Right atrium auricular region (tissue), 2 donors: ENCODE measurements at regions not wholly inside any gene's neighbourhood (a gene's known extent, or its start where the extent isn't known, plus 50 kb on each side); places are given as distances from the start of the nearest gene placed in this dataset.

ENCODE experiments used
- DNase-seq: peaks from one replicate; pipeline ENCODE4 v3.0.0-alpha.2; 2019; ENCODE audit warnings: low spot score
- H3K27ac ChIP-seq, 2 donors: fragments of 200-600 bp; sonication (generic); 1 replicate in 1 of 2; 2 replicates in 1 of 2; pipeline ENCODE4 v1.5.1; 2016 to 2019
- H3K27me3 ChIP-seq, 2 donors: fragments of 200-600 bp; sonication (generic); one replicate each; pipeline versions ENCODE4 v1.5.1 to v1.6.0; 2017 to 2019
- H3K36me3 ChIP-seq: fragments of 200-600 bp; sonication (generic); one replicate; pipeline ENCODE4 v1.5.1; 2016
- H3K4me1 ChIP-seq, 2 donors: fragments of 200-600 bp; sonication (generic); one replicate each; pipeline versions ENCODE4 v1.5.1 to v1.6.0; 2017 to 2019
- H3K4me3 ChIP-seq, 2 donors: fragments of 200-600 bp; sonication (generic); 1 replicate in 1 of 2; 2 replicates in 1 of 2; pipeline ENCODE4 v1.5.1; 2017 to 2019; ENCODE audit warnings: mild to moderate bottlenecking in 1 of 2, moderate library complexity in 1 of 2
- H3K9me3 ChIP-seq, 2 donors: fragments of 200-600 bp; sonication (generic); one replicate each; pipeline ENCODE4 v1.5.1; 2019
- CTCF ChIP-seq, 2 donors: fragments of 200-600 bp; sonication (generic); IDR thresholded peaks; one replicate each; pipeline ENCODE4 v1.5.1; 2019; ENCODE audit warnings: antibody characterized with exemption in 2 of 2

GRCh38 chr12:107571492-107571891, 114.1 kb upstream of the PWP1 start:
- Histone ChIP-seq H3K4me1 (no peaks in the 10 kb centered on the region), H3K27me3 (no peaks in the 10 kb centered on the region), H3K9me3 (no peaks in the 10 kb centered on the region), H3K4me3 (no peak overlapping the region), H3K36me3 (no peaks in the 10 kb centered on the region), H3K27ac (no peak overlapping the region)
- no peak for TF ChIP-seq CTCF (IDR thresholded peaks at IDR 0.05)
- no peak for DNase-seq

GRCh38 chr12:107574691-107575090, 110.9 kb upstream of the PWP1 start:
- H3K27ac ChIP-seq: no peak overlapping the region
- no peak for DNase-seq
- no peaks in the 10 kb centered on the region for H3K9me3 ChIP-seq
- no peaks in the 10 kb centered on the region for H3K36me3 ChIP-seq
- TF ChIP-seq CTCF (IDR thresholded peaks at IDR 0.05): no peak
- H3K27me3 ChIP-seq: no peaks in the 10 kb centered on the region
- no peaks in the 10 kb centered on the region for H3K4me1 ChIP-seq
- no peak overlapping the region for H3K4me3 ChIP-seq

GRCh38 chr12:107580750-107581618, 104.6 kb upstream of the PWP1 start:
- Histone ChIP-seq H3K36me3 (no peaks in the 10 kb centered on the region), H3K4me3 (peak overlapping the region in 1 of 2 donors; percentile 36)
- TF ChIP-seq CTCF (IDR thresholded peaks at IDR 0.05): peak in 1 of 2 donors; percentile 22

GRCh38 chr12:107581619-107582015, 104.0 kb upstream of the PWP1 start:
- peak overlapping the region in 1 of 2 donors; percentile 36 for H3K4me3 ChIP-seq

More at GRCh38 chr12:107580750-107581618, 104.6 kb upstream of the PWP1 start:
- no peak for DNase-seq
- Histone ChIP-seq H3K9me3 (no peaks in the 10 kb centered on the region), H3K4me1 (peaks cover 0 to 9% of the 10 kb centered on the region in 2 donors), H3K27me3 (peaks cover 0 to 7% of the 10 kb centered on the region in 2 donors), H3K27ac (no peak overlapping the region)

GRCh38 chr12:107583551-107583950, 102.0 kb upstream of the PWP1 start:
- H3K4me1 ChIP-seq: peaks cover 0 to 9% of the 10 kb centered on the region in 2 donors
- peaks cover 0 to 9% of the 10 kb centered on the region in 2 donors for H3K9me3 ChIP-seq
- H3K4me3 ChIP-seq: no peak overlapping the region
- no peak for DNase-seq
- peaks cover 0 to 7% of the 10 kb centered on the region in 2 donors for H3K27me3 ChIP-seq
- no peak overlapping the region for H3K27ac ChIP-seq
- no peaks in the 10 kb centered on the region for H3K36me3 ChIP-seq
- no peak for TF ChIP-seq CTCF (IDR thresholded peaks at IDR 0.05)

More at GRCh38 chr12:107581619-107582015, 104.0 kb upstream of the PWP1 start:
- no peak for DNase-seq
- Histone ChIP-seq H3K27ac (no peak overlapping the region), H3K27me3 (peaks cover 0 to 7% of the 10 kb centered on the region in 2 donors), H3K4me1 (peaks cover 0 to 9% of the 10 kb centered on the region in 2 donors), H3K36me3 (no peaks in the 10 kb centered on the region), H3K9me3 (no peaks in the 10 kb centered on the region)
- no peak for TF ChIP-seq CTCF (IDR thresholded peaks at IDR 0.05)
